Body of pancreas (tissue), 4 donors: ENCODE measurements at regions not wholly inside any gene's neighbourhood (a gene's known extent, or its start where the extent isn't known, plus 50 kb on each side); places are given as distances from the start of the nearest gene placed in this dataset.
A peak's percentile ranks its signal among the peaks of the same experiment; 100 is the strongest.
"Not testable (repeated sequence)": the region's sequence is repeated elsewhere in the genome, so short reads cannot be mapped to it uniquely, and the experiment has no call there.

ENCODE experiments used
- ATAC-seq: fragments of 150-250 bp; one replicate; pipeline ENCODE4 v1.9.1; 2016
- DNase-seq, 4 donors: peaks; one replicate each; pipeline ENCODE4 v3.0.0-alpha.2; 2019
- H3K27ac ChIP-seq, 4 donors: fragments of 200-600 bp; sonication (generic); 1 replicate in 3 of 4; 2 replicates in 1 of 4; pipeline versions ENCODE4 v1.5.1 to v1.6.1; 2016 to 2019; ENCODE audit warnings: mild to moderate bottlenecking in 1 of 4, mixed read lengths in 1 of 4, moderate library complexity in 1 of 4
- H3K27me3 ChIP-seq, 2 donors: fragments of 200-600 bp; sonication (generic); one replicate each; pipeline ENCODE4 v1.6.0; 2016; ENCODE audit warnings: mild to moderate bottlenecking in 1 of 2
- H3K36me3 ChIP-seq, 2 donors: fragments of 200-600 bp; sonication (generic); replicated peaks in 1 of 2; 2 replicates each; pipeline ENCODE4 v1.5.1; 2016; ENCODE audit warnings: low read depth in 2 of 2; ENCODE audit not compliant: insufficient read depth in 1 of 2
- H3K4me1 ChIP-seq: fragments of 200-600 bp; sonication (generic); one replicate; pipeline ENCODE4 v1.6.0; 2016
- H3K4me3 ChIP-seq, 2 donors: fragments of 200-600 bp; sonication (generic); 1 replicate in 1 of 2; 2 replicates in 1 of 2; pipeline ENCODE4 v1.5.1; 2016 to 2019
- H3K9me3 ChIP-seq, 3 donors: fragments of 200-600 bp; sonication (generic); 1 replicate in 2 of 3; 2 replicates in 1 of 3; pipeline ENCODE4 v1.5.1; 2016
- CTCF ChIP-seq, 7 experiments: fragments of 450-650 bp in 4 of 7; fragments of 200-600 bp in 3 of 7; sonication (generic) in 3 of 7; IDR thresholded peaks; one replicate each; pipeline ENCODE4 v1.5.1; 2016 to 2019; ENCODE audit warnings: antibody characterized with exemption in 7 of 7
- POLR2A ChIP-seq, 3 donors: fragments of 450-650 bp; IDR thresholded peaks; one replicate each; pipeline ENCODE4 v1.6.1; 2016; ENCODE audit warnings: antibody characterized with exemption in 3 of 3, mild to moderate bottlenecking in 2 of 3
- WGBS, 2 donors: methylation state at CpG; one replicate each; pipeline ENCODE4 v1.1.5; 2017; 5-methylcytosine and 5-hydroxymethylcytosine counted together
- intact Hi-C: fragments of 100-400 bp; cut with DNase I; formaldehyde crosslinking; loops from one replicate; pipeline ENCODE4 v1.15.1; 2023

GRCh38 chr3:5769825-5770224 lies 582.3 kb downstream of the EDEM1 start:
- Histone ChIP-seq H3K27me3 (no peaks in the 10 kb centered on the region), H3K36me3 (no peaks in the 10 kb centered on the region), H3K9me3 (no peaks in the 10 kb centered on the region), H3K4me1 (no peaks in the 10 kb centered on the region), H3K27ac (no peak overlapping the region), H3K4me3 (no peak overlapping the region)
- DNase-seq (no peak), ATAC-seq (no peak)
- no peak for TF ChIP-seq POLR2A (IDR thresholded peaks at IDR 0.05)
- no peak for TF ChIP-seq CTCF (IDR thresholded peaks at IDR 0.05)
- intact Hi-C loops: no loop called here
- 69 to 73% methylated on average over 5 of the region's 5 CpGs for WGBS, 2 donors

GRCh38 chr3:5774337-5774736 lies 586.8 kb downstream of the EDEM1 start:
- DNase-seq: no peak

GRCh38 chr3:5775100-5775499 lies 587.6 kb downstream of the EDEM1 start:
- H3K4me1 ChIP-seq, H3K4me3 ChIP-seq, intact Hi-C loops, H3K27me3 ChIP-seq, H3K27ac ChIP-seq, DNase-seq, H3K36me3 ChIP-seq, ATAC-seq, H3K9me3 ChIP-seq: not testable (repeated sequence)
- WGBS, 2 donors: 91 to 93% methylated on average over 3 of the region's 3 CpGs

More at GRCh38 chr3:5774337-5774736, 586.8 kb downstream of the EDEM1 start:
- intact Hi-C loops: no loop called here
- 54 to 61% methylated on average over 7 of the region's 7 CpGs for WGBS, 2 donors
- no peak for ATAC-seq
- no peaks in the 10 kb centered on the region for H3K36me3 ChIP-seq
- H3K4me3 ChIP-seq: no peak overlapping the region
- H3K9me3 ChIP-seq: no peaks in the 10 kb centered on the region
- H3K27ac ChIP-seq: no peak overlapping the region
- no peaks in the 10 kb centered on the region for H3K27me3 ChIP-seq
- H3K4me1 ChIP-seq: no peaks in the 10 kb centered on the region
- TF ChIP-seq POLR2A (IDR thresholded peaks at IDR 0.05) (no peak), CTCF (IDR thresholded peaks at IDR 0.05) (no peak)

- no peak for TF ChIP-seq POLR2A (IDR thresholded peaks at IDR 0.05)
- no peak for TF ChIP-seq CTCF (IDR thresholded peaks at IDR 0.05)
- no peak overlapping the region for H3K4me3 ChIP-seq
These were observed 597.2 kb downstream of the EDEM1 start for GRCh38 chr3:5784690-5785089.

GRCh38 chr3:5787861-5788488 lies 600.5 kb downstream of the EDEM1 start:
- Histone ChIP-seq H3K27ac (no peak overlapping the region), H3K4me3 (no peak overlapping the region), H3K27me3 (no peaks in the 10 kb centered on the region), H3K36me3 (no peaks in the 10 kb centered on the region), H3K9me3 (no peaks in the 10 kb centered on the region), H3K4me1 (no peaks in the 10 kb centered on the region)
- 30 to 36% methylated on average over 6 of the region's 6 CpGs for WGBS, 2 donors
- TF ChIP-seq CTCF (IDR thresholded peaks at IDR 0.05): peak in 4 of 7 experiments; percentile 19 to 48 (median 42)
- TF ChIP-seq POLR2A (IDR thresholded peaks at IDR 0.05): no peak
- DNase-seq: peak in 3 of 4 donors; percentile 15 to 38 (median 20)
- peak; percentile 45 for ATAC-seq
- intact Hi-C loops: no loop called here

More at GRCh38 chr3:5784690-5785089, 597.2 kb downstream of the EDEM1 start:
- no peaks in the 10 kb centered on the region for H3K9me3 ChIP-seq
- H3K36me3 ChIP-seq: no peaks in the 10 kb centered on the region
- H3K27ac ChIP-seq: no peak overlapping the region
- ATAC-seq (no peak), DNase-seq (no peak)
- no peaks in the 10 kb centered on the region for H3K27me3 ChIP-seq
- H3K4me1 ChIP-seq: no peaks in the 10 kb centered on the region
- intact Hi-C loops: no loop called here
